GM23338 (cell line): ENCODE measurements at regions not wholly inside any gene's neighbourhood (a gene's known extent, or its start where the extent isn't known, plus 50 kb on each side); places are given as distances from the start of the nearest gene placed in this dataset.

Source experiments
- ATAC-seq: fragments of 200-7000 bp; cut with Tn5 transposase; 3 replicates; pipeline ENCODE4 v1.9.1; 2020
- DNase-seq: peaks from one replicate; pipeline ENCODE4 v3.0.0-alpha.2; 2015; ENCODE audit warnings: low spot score
- H2AFZ ChIP-seq: fragments of 200-600 bp; sonication (generic); 2 replicates; pipeline ENCODE4 v1.8.0; 2016; ENCODE audit warnings: antibody characterized with exemption, mild to moderate bottlenecking, moderate library complexity
- H3F3A ChIP-seq: fragments of 200-600 bp; sonication (generic); replicated peaks from 2 replicates; pipeline ENCODE4 v1.8.0; 2017; ENCODE audit warnings: antibody characterized with exemption, mixed run types, low read depth
- H3K27ac ChIP-seq: fragments of 200-600 bp; sonication (generic); 2 replicates; pipeline ENCODE4 v1.6.1; 2016; ENCODE audit warnings: low read depth
- H3K27me3 ChIP-seq: fragments of 200-600 bp; sonication (generic); 2 replicates; pipeline ENCODE4 v1.8.0; 2016; ENCODE audit warnings: mild to moderate bottlenecking, mixed run types, moderate library complexity; ENCODE audit not compliant: insufficient read depth
- H3K36me3 ChIP-seq: fragments of 200-600 bp; sonication (generic); 2 replicates; pipeline ENCODE4 v1.8.0; 2016; ENCODE audit warnings: mild to moderate bottlenecking; ENCODE audit not compliant: insufficient read depth
- H3K4me1 ChIP-seq: fragments of 200-600 bp; sonication (generic); 2 replicates; pipeline ENCODE4 v1.8.0; 2016; ENCODE audit warnings: mild to moderate bottlenecking, moderate library complexity; ENCODE audit not compliant: insufficient read depth
- H3K4me2 ChIP-seq: fragments of 200-600 bp; sonication (generic); 2 replicates; pipeline ENCODE4 v1.7.1; 2017; ENCODE audit warnings: mixed run types
- H3K4me3 ChIP-seq: fragments of 200-600 bp; sonication (generic); 2 replicates; pipeline ENCODE4 v1.6.1; 2016; ENCODE audit warnings: mixed run types
- H3K79me2 ChIP-seq: fragments of 200-600 bp; sonication (generic); replicated peaks from 2 replicates; pipeline ENCODE4 v1.8.0; 2017; ENCODE audit warnings: mild to moderate bottlenecking; ENCODE audit not compliant: insufficient read depth
- H3K9me2 ChIP-seq: fragments of 200-600 bp; sonication (generic); 2 replicates; pipeline ENCODE4 v1.8.0; 2017; ENCODE audit not compliant: insufficient read depth
- H4K20me1 ChIP-seq: fragments of 200-600 bp; sonication (generic); replicated peaks from 2 replicates; pipeline ENCODE4 v1.8.0; 2017; ENCODE audit warnings: mild to moderate bottlenecking; ENCODE audit not compliant: insufficient read depth
- H3K27ac Mint-ChIP-seq: 2 replicates; pipeline ENCODE4 v1.8.0; 2020; ENCODE audit warnings: inconsistent platforms, mild to moderate bottlenecking, moderate library complexity, mixed read lengths
- H3K27me3 Mint-ChIP-seq: 3 replicates; pipeline ENCODE4 v1.8.0; 2022; ENCODE audit warnings: low read depth, mild to moderate bottlenecking, moderate library complexity, mixed read lengths, inconsistent platforms; ENCODE audit not compliant: insufficient read depth, poor library complexity
- H3K36me3 Mint-ChIP-seq: 3 replicates; pipeline ENCODE4 v1.8.0; 2021; ENCODE audit warnings: low read depth, mild to moderate bottlenecking, inconsistent platforms, moderate library complexity, mixed read lengths
- H3K4me1 Mint-ChIP-seq: 3 replicates; pipeline ENCODE4 v1.8.0; 2020; ENCODE audit warnings: mild to moderate bottlenecking, inconsistent platforms, mixed read lengths
- H3K4me3 Mint-ChIP-seq: 3 replicates; pipeline ENCODE4 v1.8.0; 2021; ENCODE audit warnings: moderate library complexity, mild to moderate bottlenecking, inconsistent platforms, mixed read lengths
- H3K9me3 Mint-ChIP-seq: 3 replicates; pipeline ENCODE4 v1.8.0; 2020; ENCODE audit warnings: moderate library complexity, mild to moderate bottlenecking, inconsistent platforms, mixed read lengths
- CREB1 ChIP-seq: fragments of 250-450 bp; sonication (Bioruptor Pico); IDR thresholded peaks from 2 replicates; pipeline ENCODE4 v1.5.0; 2020; ENCODE audit warnings: low read depth, mild to moderate bottlenecking, moderate library complexity
- ETS1 ChIP-seq: IDR thresholded peaks from 2 replicates; pipeline ENCODE4 v1.6.1; 2016; ENCODE audit warnings: antibody characterized with exemption
- EZH2 ChIP-seq: fragments of 200-600 bp; sonication (generic); IDR thresholded peaks from one replicate; pipeline ENCODE4 v1.8.0; 2017; ENCODE audit warnings: antibody characterized with exemption, mild to moderate bottlenecking, low read depth; ENCODE audit not compliant: unreplicated experiment
- JUNB ChIP-seq: IDR thresholded peaks from one replicate; pipeline ENCODE4 v1.6.1; 2016; ENCODE audit warnings: antibody characterized with exemption; ENCODE audit not compliant: unreplicated experiment
- NANOG ChIP-seq: IDR thresholded peaks from 2 replicates; pipeline ENCODE4 v1.6.1; 2016; ENCODE audit warnings: antibody characterized with exemption, borderline replicate concordance
- POLR2AphosphoS5 ChIP-seq: IDR thresholded peaks from 2 replicates; pipeline ENCODE4 v1.6.1; 2016; ENCODE audit warnings: antibody characterized with exemption, low read depth
- ZNF114 ChIP-seq: fragments of 250-450 bp; sonication (Bioruptor Pico); IDR thresholded peaks from 2 replicates; pipeline ENCODE4 v1.5.0; 2020; ENCODE audit warnings: mild to moderate bottlenecking, moderate library complexity
- ZNF331 ChIP-seq: fragments of 250-450 bp; sonication (Bioruptor Pico); IDR thresholded peaks from 2 replicates; pipeline ENCODE4 v1.5.0; 2020; ENCODE audit warnings: low read depth, mild to moderate bottlenecking, moderate library complexity
- TF ChIP-seq, protein P1 (sequence below): IDR thresholded peaks from one replicate; pipeline ENCODE4 v1.6.1; 2018; ENCODE audit warnings: antibody characterized with exemption; ENCODE audit not compliant: unreplicated experiment
- TF ChIP-seq, protein P2 (sequence below): fragments of 250-450 bp; sonication (Bioruptor Pico); IDR thresholded peaks from 2 replicates; pipeline ENCODE4 v1.5.0; 2020; ENCODE audit warnings: mild to moderate bottlenecking, moderate library complexity

DNA sequence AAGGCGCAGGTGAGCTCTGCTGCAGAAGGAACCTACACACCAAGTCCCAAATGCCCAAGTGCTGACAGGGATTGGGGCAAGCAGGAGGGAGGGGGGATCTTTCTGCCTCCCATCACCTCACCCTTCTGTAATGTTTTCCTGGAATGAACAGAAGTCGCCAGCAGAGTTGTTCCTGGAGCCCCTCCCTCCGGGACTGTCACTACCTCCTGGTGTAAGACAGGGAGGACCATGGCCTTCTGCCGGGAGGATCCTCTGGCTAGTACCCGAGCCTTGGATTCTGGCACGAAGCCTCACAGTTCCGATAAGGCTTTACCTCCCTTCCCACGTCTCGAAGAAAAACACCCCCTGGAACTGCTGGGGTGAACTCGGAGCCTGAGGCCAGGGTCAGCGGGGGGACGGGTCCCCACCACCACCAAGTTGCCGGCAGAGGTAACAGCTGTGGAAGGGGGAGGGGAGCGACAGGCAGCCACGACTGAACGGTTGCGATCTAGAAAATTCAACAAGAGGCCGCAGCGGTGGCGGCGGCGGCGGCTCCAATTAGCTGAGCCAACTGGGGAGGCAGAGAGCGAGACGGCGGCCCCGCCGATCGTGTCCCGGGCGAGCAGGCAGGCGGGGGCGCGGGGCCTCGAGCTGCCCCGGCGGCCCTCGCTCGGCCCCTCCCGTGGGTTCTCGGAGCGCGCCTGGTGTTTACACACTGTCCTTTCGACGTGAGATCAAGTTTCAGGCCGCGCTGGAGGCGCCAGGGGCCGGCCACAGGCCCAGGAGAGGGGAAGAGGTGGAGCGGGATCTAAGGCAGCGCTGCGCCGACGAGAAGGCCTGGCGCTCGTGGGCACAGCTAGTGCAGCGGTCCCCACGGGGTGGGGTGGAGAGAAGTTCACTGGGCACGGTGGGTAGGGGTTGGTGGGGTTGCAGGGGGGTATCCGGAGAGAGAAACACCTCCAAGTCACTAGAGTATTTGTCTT is 53.7 kb upstream of the BCOR start:
- H3F3A ChIP-seq, result no peaks in the 10 kb centered on the region
- peak overlapping the region; percentile 82 for H3K4me2 ChIP-seq
- Mint-ChIP-seq H3K36me3 (no peaks in the 10 kb centered on the region), H3K4me3 (peak overlapping the region; percentile 65), H3K9me3 (no peaks in the 10 kb centered on the region), H3K27me3 (peaks cover 63% of the 10 kb centered on the region), H3K27ac (no peak overlapping the region), H3K4me1 (peaks cover 33% of the 10 kb centered on the region)
- no peaks in the 10 kb centered on the region for H3K36me3 ChIP-seq
- ATAC-seq (no peak), DNase-seq (peak; percentile 28)
- H3K27me3 ChIP-seq, result peaks cover 70% of the 10 kb centered on the region
- peaks cover 30% of the 10 kb centered on the region for H3K4me1 ChIP-seq
- no peaks in the 10 kb centered on the region for H4K20me1 ChIP-seq
- H3K79me2 ChIP-seq, result peaks cover 5% of the 10 kb centered on the region; the same call in 1 of the 2 replicates
- H2AFZ ChIP-seq, result no peak overlapping the region
- no peak overlapping the region for H3K27ac ChIP-seq
- peak overlapping the region; percentile 64 for H3K4me3 ChIP-seq
- TF ChIP-seq EZH2 (peak; percentile 10), ZNF114 (CRISPR knock-in tag) (no peak), JUNB (no peak), ZNF331 (CRISPR knock-in tag) (no peak)
- TF ChIP-seq, protein P1, sequence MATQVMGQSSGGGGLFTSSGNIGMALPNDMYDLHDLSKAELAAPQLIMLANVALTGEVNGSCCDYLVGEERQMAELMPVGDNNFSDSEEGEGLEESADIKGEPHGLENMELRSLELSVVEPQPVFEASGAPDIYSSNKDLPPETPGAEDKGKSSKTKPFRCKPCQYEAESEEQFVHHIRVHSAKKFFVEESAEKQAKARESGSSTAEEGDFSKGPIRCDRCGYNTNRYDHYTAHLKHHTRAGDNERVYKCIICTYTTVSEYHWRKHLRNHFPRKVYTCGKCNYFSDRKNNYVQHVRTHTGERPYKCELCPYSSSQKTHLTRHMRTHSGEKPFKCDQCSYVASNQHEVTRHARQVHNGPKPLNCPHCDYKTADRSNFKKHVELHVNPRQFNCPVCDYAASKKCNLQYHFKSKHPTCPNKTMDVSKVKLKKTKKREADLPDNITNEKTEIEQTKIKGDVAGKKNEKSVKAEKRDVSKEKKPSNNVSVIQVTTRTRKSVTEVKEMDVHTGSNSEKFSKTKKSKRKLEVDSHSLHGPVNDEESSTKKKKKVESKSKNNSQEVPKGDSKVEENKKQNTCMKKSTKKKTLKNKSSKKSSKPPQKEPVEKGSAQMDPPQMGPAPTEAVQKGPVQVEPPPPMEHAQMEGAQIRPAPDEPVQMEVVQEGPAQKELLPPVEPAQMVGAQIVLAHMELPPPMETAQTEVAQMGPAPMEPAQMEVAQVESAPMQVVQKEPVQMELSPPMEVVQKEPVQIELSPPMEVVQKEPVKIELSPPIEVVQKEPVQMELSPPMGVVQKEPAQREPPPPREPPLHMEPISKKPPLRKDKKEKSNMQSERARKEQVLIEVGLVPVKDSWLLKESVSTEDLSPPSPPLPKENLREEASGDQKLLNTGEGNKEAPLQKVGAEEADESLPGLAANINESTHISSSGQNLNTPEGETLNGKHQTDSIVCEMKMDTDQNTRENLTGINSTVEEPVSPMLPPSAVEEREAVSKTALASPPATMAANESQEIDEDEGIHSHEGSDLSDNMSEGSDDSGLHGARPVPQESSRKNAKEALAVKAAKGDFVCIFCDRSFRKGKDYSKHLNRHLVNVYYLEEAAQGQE, result no peak
- no peaks in the 10 kb centered on the region for H3K9me2 ChIP-seq

- Mint-ChIP-seq H3K36me3 (no peaks in the 10 kb centered on the region), H3K4me1 (peaks cover 33% of the 10 kb centered on the region), H3K27me3 (peaks cover 63% of the 10 kb centered on the region), H3K4me3 (no peak overlapping the region), H3K27ac (no peak overlapping the region), H3K9me3 (no peaks in the 10 kb centered on the region)
- Histone ChIP-seq H3F3A (no peaks in the 10 kb centered on the region), H2AFZ (no peak overlapping the region), H3K9me2 (no peaks in the 10 kb centered on the region), H3K4me3 (no peak overlapping the region; the same call in 1 of the 2 replicates), H4K20me1 (no peaks in the 10 kb centered on the region), H3K27ac (no peak overlapping the region), H3K79me2 (peaks cover 5% of the 10 kb centered on the region; the same call in 1 of the 2 replicates), H3K27me3 (peaks cover 79% of the 10 kb centered on the region), H3K4me2 (peak overlapping the region; percentile 82; the same call in 1 of the 2 replicates), H3K36me3 (no peaks in the 10 kb centered on the region), H3K4me1 (peaks cover 30% of the 10 kb centered on the region)
- ATAC-seq, result no peak
- DNase-seq, result peak; percentile 13
- TF ChIP-seq ZNF331 (CRISPR knock-in tag) (no peak), NANOG (no peak), CREB1 (CRISPR knock-in tag) (no peak), POLR2AphosphoS5 (no peak), ETS1 (no peak), JUNB (no peak)
- TF ChIP-seq, protein P2, sequence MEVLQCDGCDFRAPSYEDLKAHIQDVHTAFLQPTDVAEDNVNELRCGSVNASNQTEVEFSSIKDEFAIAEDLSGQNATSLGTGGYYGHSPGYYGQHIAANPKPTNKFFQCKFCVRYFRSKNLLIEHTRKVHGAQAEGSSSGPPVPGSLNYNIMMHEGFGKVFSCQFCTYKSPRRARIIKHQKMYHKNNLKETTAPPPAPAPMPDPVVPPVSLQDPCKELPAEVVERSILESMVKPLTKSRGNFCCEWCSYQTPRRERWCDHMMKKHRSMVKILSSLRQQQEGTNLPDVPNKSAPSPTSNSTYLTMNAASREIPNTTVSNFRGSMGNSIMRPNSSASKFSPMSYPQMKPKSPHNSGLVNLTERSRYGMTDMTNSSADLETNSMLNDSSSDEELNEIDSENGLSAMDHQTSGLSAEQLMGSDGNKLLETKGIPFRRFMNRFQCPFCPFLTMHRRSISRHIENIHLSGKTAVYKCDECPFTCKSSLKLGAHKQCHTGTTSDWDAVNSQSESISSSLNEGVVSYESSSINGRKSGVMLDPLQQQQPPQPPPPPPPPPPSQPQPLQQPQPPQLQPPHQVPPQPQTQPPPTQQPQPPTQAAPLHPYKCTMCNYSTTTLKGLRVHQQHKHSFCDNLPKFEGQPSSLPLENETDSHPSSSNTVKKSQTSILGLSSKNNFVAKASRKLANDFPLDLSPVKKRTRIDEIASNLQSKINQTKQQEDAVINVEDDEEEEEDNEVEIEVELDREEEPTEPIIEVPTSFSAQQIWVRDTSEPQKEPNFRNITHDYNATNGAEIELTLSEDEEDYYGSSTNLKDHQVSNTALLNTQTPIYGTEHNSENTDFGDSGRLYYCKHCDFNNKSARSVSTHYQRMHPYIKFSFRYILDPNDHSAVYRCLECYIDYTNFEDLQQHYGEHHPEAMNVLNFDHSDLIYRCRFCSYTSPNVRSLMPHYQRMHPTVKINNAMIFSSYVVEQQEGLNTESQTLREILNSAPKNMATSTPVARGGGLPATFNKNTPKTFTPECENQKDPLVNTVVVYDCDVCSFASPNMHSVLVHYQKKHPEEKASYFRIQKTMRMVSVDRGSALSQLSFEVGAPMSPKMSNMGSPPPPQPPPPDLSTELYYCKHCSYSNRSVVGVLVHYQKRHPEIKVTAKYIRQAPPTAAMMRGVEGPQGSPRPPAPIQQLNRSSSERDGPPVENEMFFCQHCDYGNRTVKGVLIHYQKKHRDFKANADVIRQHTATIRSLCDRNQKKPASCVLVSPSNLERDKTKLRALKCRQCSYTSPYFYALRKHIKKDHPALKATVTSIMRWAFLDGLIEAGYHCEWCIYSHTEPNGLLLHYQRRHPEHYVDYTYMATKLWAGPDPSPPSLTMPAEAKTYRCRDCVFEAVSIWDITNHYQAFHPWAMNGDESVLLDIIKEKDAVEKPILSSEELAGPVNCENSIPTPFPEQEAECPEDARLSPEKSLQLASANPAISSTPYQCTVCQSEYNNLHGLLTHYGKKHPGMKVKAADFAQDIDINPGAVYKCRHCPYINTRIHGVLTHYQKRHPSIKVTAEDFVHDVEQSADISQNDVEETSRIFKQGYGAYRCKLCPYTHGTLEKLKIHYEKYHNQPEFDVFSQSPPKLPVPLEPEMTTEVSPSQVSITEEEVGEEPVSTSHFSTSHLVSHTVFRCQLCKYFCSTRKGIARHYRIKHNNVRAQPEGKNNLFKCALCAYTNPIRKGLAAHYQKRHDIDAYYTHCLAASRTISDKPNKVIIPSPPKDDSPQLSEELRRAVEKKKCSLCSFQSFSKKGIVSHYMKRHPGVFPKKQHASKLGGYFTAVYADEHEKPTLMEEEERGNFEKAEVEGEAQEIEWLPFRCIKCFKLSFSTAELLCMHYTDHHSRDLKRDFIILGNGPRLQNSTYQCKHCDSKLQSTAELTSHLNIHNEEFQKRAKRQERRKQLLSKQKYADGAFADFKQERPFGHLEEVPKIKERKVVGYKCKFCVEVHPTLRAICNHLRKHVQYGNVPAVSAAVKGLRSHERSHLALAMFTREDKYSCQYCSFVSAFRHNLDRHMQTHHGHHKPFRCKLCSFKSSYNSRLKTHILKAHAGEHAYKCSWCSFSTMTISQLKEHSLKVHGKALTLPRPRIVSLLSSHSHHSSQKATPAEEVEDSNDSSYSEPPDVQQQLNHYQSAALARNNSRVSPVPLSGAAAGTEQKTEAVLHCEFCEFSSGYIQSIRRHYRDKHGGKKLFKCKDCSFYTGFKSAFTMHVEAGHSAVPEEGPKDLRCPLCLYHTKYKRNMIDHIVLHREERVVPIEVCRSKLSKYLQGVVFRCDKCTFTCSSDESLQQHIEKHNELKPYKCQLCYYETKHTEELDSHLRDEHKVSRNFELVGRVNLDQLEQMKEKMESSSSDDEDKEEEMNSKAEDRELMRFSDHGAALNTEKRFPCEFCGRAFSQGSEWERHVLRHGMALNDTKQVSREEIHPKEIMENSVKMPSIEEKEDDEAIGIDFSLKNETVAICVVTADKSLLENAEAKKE, result no peak
Observed at GRCh38 chrX:40150503-40150902, 52.7 kb upstream of the BCOR start.
